ENCODE measurements at regions not wholly inside any gene's neighbourhood (a gene's known extent, or its start where the extent isn't known, plus 50 kb on each side); places are given as distances from the start of the nearest gene placed in this dataset.
"Not testable (repeated sequence)": the region's sequence is repeated elsewhere in the genome, so short reads cannot be mapped to it uniquely, and the experiment has no call there.

DNA sequence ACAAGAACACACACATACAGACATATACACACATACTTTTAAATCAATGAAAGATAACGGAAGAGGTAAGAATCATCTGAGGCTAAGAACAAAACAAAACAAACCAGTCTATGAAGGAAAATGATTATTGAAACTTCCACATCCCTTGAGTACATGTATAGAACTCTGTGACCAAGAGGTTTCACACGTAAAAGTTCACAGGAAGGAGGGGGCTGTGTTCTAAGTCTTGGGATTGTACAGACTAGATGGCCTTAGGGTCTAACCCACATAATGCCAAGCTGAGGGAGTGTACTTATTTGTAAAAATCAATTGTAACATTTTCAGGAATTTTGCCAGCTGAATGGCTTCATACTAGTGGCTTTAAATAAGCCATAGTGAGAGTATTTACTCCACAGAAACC lies 144.4 kb upstream of the IFNE start:
- Histone ChIP-seq H3K79me2 (ENCODE audit: insufficient read depth, low read length) (no peaks in the 10 kb centered on the region), H3K9ac (ENCODE audit: insufficient read depth, low read depth, low read length) (no peak overlapping the region), H3K4me2 (ENCODE audit: low read depth, low read length) (no peak overlapping the region), H3K27ac (ENCODE audit: extremely low read length, insufficient read depth, low read length) (no peak overlapping the region), H3K36me3 (replicated peaks in 1 of 2; ENCODE audit: control insufficient read depth in 1 of 2, insufficient read depth in 2 of 2, low read length in 2 of 2) (no peaks in the 10 kb centered on the region), H3K4me3 (replicated peaks in 1 of 3; ENCODE audit: insufficient read depth in 1 of 3, low read depth in 2 of 3, low read length in 3 of 3) (no peak overlapping the region), H3K27me3 (ENCODE audit: control insufficient read depth in 1 of 2, insufficient read depth in 2 of 2, low read length in 2 of 2) (no peaks in the 10 kb centered on the region), H2AFZ (ENCODE audit: low read length) (no peak overlapping the region), H3K4me1 (ENCODE audit: insufficient read depth, low read length) (no peaks in the 10 kb centered on the region), H4K20me1 (ENCODE audit: insufficient read depth, low read length) (no peaks in the 10 kb centered on the region), H3K9me3 (ENCODE audit: low read length) (no peaks in the 10 kb centered on the region)
- TF ChIP-seq JUND (CRISPR knock-in tag; IDR thresholded peaks at IDR 0.05) = no peak
- TF ChIP-seq, protein P1, sequence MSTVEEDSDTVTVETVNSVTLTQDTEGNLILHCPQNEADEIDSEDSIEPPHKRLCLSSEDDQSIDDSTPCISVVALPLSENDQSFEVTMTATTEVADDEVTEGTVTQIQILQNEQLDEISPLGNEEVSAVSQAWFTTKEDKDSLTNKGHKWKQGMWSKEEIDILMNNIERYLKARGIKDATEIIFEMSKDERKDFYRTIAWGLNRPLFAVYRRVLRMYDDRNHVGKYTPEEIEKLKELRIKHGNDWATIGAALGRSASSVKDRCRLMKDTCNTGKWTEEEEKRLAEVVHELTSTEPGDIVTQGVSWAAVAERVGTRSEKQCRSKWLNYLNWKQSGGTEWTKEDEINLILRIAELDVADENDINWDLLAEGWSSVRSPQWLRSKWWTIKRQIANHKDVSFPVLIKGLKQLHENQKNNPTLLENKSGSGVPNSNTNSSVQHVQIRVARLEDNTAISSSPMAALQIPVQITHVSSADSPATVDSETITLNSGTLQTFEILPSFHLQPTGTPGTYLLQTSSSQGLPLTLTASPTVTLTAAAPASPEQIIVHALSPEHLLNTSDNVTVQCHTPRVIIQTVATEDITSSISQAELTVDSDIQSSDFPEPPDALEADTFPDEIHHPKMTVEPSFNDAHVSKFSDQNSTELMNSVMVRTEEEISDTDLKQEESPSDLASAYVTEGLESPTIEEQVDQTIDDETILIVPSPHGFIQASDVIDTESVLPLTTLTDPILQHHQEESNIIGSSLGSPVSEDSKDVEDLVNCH (CRISPR knock-in tag; IDR thresholded peaks at IDR 0.05) = no peak
- no peak for TF ChIP-seq MTF1 (CRISPR knock-in tag; IDR thresholded peaks at IDR 0.05)
- no peak for TF ChIP-seq ZNF33B (CRISPR knock-in tag; IDR thresholded peaks at IDR 0.05)
- TF ChIP-seq ZNF317 (CRISPR knock-in tag; IDR thresholded peaks at IDR 0.05) = no peak
- no peak for TF ChIP-seq STAG1 (CRISPR knock-in tag; IDR thresholded peaks at IDR 0.05)
- TF ChIP-seq ZNF451 (CRISPR knock-in tag; IDR thresholded peaks at IDR 0.05) = no peak
- no peak for TF ChIP-seq POLR2A (IDR thresholded peaks at IDR 0.05; ENCODE audit: insufficient read depth in 1 of 2, low read depth in 2 of 2, low read length in 2 of 2)
- FAIRE-seq (no peak), DNase-seq (ENCODE audit: low spot score) (no peak), ATAC-seq (no peak)
- 39% methylated on average over 2 of the region's 2 CpGs for WGBS (ENCODE audit: low lambda C conversion rate)
- intact Hi-C loops (cut with micrococcal nuclease; ENCODE audit: unreplicated experiment) = no loop called here
- BruUV-seq (replicated peaks) = no TSS peak
- POLR2A ChIA-PET = no interaction called here
- CTCF ChIA-PET (ENCODE audit: low intra/inter-chr PET ratio, low total read pairs) = no interaction called here
- in situ Hi-C loops (cut with HindIII; ENCODE audit: extremely low pct_ligation_motif_present, low pct_unique_long_range_greater_than_20kb) = no loop called here

DNA sequence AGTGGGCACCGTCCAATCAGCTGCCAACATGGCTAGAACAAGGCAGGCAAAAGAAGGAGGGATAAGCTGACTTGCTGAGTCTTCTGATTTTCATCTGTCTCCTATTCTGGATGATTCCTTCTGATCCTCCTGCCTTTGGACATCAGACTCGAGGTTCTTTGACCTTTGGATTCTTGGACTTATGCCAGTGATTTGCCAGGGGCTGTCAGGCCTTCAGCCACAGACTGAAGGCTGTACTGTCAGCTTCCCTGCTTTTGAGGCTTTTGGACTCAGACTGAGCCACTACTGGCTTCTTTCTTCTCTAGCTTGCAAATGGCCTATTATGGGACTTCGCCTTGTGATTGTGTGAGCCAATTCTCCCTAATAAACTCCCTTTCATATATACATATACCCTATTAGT lies 146.8 kb upstream of the IFNE start:
- H3K4me1 ChIP-seq (ENCODE audit: insufficient read depth, low read length); H3K4me2 ChIP-seq (ENCODE audit: low read depth, low read length); ATAC-seq; H4K20me1 ChIP-seq (ENCODE audit: insufficient read depth, low read length); H3K9ac ChIP-seq (ENCODE audit: insufficient read depth, low read depth, low read length); H3K36me3 ChIP-seq (replicated peaks in 1 of 2; ENCODE audit: control insufficient read depth in 1 of 2, insufficient read depth in 2 of 2, low read length in 2 of 2); FAIRE-seq; DNase-seq (ENCODE audit: low spot score); in situ Hi-C loops (cut with HindIII; ENCODE audit: extremely low pct_ligation_motif_present, low pct_unique_long_range_greater_than_20kb); BruUV-seq (replicated peaks); CTCF ChIA-PET (ENCODE audit: low intra/inter-chr PET ratio, low total read pairs); intact Hi-C loops (cut with micrococcal nuclease; ENCODE audit: unreplicated experiment); H3K9me3 ChIP-seq (ENCODE audit: low read length); H2AFZ ChIP-seq (ENCODE audit: low read length); H3K79me2 ChIP-seq (ENCODE audit: insufficient read depth, low read length); H3K27me3 ChIP-seq (ENCODE audit: control insufficient read depth in 1 of 2, insufficient read depth in 2 of 2, low read length in 2 of 2); H3K27ac ChIP-seq (ENCODE audit: extremely low read length, insufficient read depth, low read length); H3K4me3 ChIP-seq (replicated peaks in 1 of 3; ENCODE audit: insufficient read depth in 1 of 3, low read depth in 2 of 3, low read length in 3 of 3); POLR2A ChIA-PET: not testable (repeated sequence)
- WGBS (ENCODE audit: low lambda C conversion rate) = 0% methylated on average over 3 of the region's 3 CpGs
- TF ChIP-seq ZNF7 (CRISPR knock-in tag; IDR thresholded peaks at IDR 0.05) = peak; percentile 66

Measured in HepG2 (cell line).